Hematopoietic multipotent progenitor cell treated with erythropoietin and hydrocortisone succinate and interleukin-3 and kit ligand, for 15 days (in vitro differentiated cells): ENCODE measurements at regions not wholly inside any gene's neighbourhood (a gene's known extent, or its start where the extent isn't known, plus 50 kb on each side); places are given as distances from the start of the nearest gene placed in this dataset.

ENCODE experiments used
- DNase-seq: peaks from one replicate; pipeline ENCODE4 v3.0.0-alpha.2; 2015; ENCODE audit warnings: low spot score

DNA sequence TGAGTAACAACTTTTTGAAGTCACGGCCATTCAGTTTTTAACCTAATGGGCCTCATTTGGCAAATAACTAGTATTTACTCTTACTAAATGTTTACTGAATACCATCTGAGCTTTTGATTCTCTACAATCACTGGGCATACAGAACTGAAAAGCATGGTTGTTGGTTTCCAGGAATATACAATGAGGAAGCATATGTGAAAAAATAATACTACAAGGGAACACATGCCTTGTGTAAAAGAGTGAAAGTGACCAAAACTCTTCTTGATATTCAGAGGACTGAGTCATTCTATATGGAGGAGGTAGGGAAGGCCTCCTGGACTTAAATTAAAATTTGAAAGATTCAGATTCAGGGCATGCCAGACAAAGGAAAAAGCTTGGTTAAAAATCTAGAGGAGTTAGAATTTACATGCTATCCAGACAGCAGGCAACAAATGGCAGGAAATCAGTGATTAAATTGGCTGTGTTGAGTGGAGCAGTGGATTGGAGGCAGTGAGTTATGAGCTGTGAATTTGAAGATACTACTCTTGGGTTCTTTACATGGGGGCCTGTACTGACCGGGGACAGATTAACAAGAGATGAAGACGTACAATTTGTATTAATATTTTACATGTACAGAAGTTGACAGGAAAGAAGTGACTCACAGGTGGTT lies 53.6 kb upstream of the NRXN1 start:
- DNase-seq, result no peak

DNA sequence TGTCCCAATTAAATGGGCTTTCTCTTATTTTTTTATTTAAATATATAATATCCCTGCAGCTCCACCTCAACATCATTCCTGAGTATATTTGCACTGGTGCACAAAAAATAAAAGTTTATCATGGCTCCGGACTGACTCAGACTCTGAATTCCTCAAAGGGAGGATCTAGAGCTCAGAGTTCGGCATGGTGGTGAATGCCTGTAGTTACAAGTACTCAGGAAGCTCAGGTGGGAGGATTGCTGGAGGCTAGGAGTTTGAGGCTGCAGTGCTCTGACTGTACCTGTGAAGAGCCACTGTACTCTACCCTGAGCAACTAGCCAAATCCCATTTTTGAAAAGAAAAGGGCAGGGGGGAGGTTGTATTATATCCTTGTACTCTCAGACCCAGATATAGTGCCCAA lies 52.8 kb upstream of the NRXN1 start:
- DNase-seq, result no peak
